ENCODE measurements at regions not wholly inside any gene's neighbourhood (a gene's known extent, or its start where the extent isn't known, plus 50 kb on each side); places are given as distances from the start of the nearest gene placed in this dataset.
A peak's percentile ranks its signal among the peaks of the same experiment; 100 is the strongest.
"Not testable (repeated sequence)": the region's sequence is repeated elsewhere in the genome, so short reads cannot be mapped to it uniquely, and the experiment has no call there.

GRCh38 chr18:15164446-15164845 lies 416.5 kb downstream of the ANKRD30B start:
- not testable (repeated sequence) for DNase-seq (ENCODE audit: low spot score)

- no peak for DNase-seq (ENCODE audit: low spot score)
Observed at GRCh38 chr18:15165048-15165447, 417.1 kb downstream of the ANKRD30B start.

DNA sequence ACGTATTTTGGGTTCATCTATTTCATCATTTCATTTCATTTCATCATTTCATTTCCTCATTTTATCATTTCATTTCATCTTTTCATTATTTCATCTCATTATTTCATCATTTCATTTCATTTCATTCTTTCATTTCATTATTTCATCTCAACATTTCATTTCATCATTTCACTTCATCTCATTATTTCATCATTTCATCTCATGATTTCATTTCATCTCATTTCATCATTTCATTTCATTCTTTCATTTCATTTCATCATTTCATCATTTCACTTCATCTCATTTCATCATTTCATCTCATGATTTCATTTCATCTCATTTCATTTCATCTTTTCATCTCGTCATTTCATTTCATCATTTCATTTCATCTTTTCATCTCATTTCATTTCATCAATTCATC lies 445.1 kb downstream of the ANKRD30B start:
- not testable (repeated sequence) for DNase-seq (ENCODE audit: low spot score)

GRCh38 chr18:15193813-15194212 lies 445.8 kb downstream of the ANKRD30B start:
- DNase-seq (ENCODE audit: low spot score) = not testable (repeated sequence)

GRCh38 chr18:15197338-15198115 lies 449.6 kb downstream of the ANKRD30B start:
- DNase-seq (ENCODE audit: low spot score) = peak; percentile 22

DNA sequence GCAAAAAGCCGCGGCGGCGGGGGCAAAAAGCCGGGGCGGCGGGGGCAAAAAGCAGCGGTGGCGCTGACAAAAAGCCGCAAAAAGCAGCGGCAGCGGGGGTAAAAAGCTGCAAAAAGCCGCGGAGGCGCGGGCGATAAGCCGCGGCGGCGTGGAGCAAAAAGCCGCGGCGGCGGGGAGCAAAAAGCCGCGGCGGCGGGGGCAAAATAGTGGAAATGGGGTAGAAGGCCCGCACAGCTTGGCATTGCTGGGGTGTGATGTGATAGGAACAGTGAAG lies 450.1 kb downstream of the ANKRD30B start:
- DNase-seq (ENCODE audit: low spot score) = no peak

Measured in Ammon's horn (tissue), 1 donor.